Fibroblast of the aortic adventitia (primary cell): ENCODE measurements at regions not wholly inside any gene's neighbourhood (a gene's known extent, or its start where the extent isn't known, plus 50 kb on each side); places are given as distances from the start of the nearest gene placed in this dataset.

Source experiments
- DNase-seq: peaks from one replicate; pipeline ENCODE4 v3.0.0-alpha.2; 2010; ENCODE audit warnings: low read depth
- H3K4me3 ChIP-seq: 2 replicates; pipeline ENCODE4 v1.5.1; 2011; ENCODE audit warnings: low read depth, mild to moderate bottlenecking, control low read depth, low read length, moderate library complexity
- TF ChIP-seq, protein P1 (sequence below): IDR thresholded peaks from 2 replicates; pipeline ENCODE4 v1.5.1; 2011; ENCODE audit warnings: mild to moderate bottlenecking, low read length, control low read depth, inconsistent platforms; ENCODE audit not compliant: insufficient read depth

DNA sequence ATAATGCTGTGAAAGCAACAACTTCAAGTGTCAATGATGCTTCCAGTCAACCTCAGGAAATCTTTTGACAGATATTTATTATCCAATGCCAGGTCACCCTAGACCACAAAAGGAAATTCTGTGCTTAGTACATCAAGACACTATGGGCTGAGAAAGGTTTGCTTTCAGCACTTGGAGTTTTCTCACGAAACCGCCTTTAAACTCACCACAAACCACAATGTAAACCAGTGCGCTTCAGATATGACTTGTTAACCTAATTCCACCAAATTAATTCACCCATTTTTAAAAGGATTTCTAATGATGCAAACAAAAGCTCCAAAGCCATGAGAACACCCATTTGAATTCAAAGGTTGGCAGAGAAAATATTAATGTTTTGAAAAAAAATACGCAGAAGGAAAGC, 292.9 kb upstream of the NR2F2 start:
- DNase-seq: no peak
- no peak overlapping the region for H3K4me3 ChIP-seq
- TF ChIP-seq, protein P1, sequence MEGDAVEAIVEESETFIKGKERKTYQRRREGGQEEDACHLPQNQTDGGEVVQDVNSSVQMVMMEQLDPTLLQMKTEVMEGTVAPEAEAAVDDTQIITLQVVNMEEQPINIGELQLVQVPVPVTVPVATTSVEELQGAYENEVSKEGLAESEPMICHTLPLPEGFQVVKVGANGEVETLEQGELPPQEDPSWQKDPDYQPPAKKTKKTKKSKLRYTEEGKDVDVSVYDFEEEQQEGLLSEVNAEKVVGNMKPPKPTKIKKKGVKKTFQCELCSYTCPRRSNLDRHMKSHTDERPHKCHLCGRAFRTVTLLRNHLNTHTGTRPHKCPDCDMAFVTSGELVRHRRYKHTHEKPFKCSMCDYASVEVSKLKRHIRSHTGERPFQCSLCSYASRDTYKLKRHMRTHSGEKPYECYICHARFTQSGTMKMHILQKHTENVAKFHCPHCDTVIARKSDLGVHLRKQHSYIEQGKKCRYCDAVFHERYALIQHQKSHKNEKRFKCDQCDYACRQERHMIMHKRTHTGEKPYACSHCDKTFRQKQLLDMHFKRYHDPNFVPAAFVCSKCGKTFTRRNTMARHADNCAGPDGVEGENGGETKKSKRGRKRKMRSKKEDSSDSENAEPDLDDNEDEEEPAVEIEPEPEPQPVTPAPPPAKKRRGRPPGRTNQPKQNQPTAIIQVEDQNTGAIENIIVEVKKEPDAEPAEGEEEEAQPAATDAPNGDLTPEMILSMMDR: no peak

DNA sequence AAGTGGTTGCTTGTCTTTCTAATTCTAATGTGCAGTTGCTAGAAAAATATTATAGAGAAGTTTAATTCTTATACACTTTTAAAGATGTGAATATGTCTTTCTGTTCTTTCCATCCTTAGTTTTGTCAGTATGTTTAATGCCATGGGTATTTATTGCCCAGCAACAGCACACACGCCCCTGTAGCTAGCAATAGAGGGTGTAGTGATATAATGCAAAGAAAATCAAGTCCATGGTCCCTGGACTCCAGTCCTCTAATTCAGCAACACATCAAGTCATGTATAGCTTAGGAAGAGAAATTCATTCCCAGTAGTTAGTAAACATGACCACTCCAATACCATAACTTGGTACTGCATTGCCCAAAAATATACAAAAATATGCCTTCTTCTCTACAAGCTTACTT, 292.4 kb upstream of the NR2F2 start:
- TF ChIP-seq, protein P1: no peak

DNA sequence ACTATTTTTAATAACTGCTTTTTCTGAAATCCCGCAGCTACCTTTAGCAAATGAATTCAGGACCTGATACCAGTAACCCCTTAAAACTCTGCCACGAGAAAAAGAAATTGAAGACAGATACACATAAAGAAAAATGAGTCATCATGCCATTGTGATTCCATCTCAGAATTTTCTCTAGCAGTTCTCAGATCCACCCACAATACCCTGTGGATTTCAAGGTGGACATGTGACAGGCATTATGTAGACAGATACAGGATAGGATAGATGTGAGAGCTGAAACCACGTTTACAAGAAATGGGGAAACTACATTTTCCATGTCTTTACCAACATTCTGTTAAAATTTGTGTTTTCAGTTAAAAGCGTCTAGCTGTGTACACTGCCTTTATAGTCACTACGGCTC, 291.9 kb upstream of the NR2F2 start:
- TF ChIP-seq, protein P1: no peak

More for the DNA sequence above, 292.4 kb upstream of the NR2F2 start:
- no peak overlapping the region for H3K4me3 ChIP-seq
- DNase-seq: no peak

DNA sequence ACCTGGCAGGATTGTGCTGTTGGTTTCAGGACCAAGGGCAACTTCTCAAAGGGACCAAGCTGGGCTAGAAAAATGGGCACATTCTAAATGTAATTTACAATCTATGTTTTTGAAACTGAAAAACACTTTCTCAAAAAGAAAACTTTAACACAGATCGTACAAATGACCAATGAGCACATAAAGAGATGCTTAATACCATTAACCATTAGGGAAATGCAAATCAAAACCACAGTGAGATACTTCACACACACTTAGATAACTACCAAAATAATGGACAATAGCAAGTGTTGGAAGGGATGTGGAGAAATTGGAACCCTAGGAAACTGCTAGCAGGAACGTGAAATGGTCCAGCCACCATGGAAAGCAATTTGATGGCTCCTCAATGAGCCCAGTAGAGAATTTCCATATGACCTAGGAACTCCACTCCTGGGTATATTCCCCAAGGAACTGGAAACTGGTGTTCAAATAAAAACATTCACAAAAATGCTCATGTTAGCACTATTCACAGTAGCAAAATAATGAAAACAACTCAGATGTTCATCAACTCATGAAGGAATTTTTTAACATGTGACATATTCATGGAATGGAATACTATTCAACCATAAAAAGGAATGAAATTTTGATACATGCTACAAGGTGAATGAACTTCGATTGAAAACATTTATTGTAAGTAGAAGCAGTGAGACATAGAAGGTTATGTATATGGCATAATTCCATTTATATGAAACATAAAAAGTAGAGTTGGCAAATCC, 288.3 kb upstream of the NR2F2 start:
- H3K4me3 ChIP-seq: no peak overlapping the region
- DNase-seq: no peak
- TF ChIP-seq, protein P1: no peak

More for the DNA sequence above, 291.9 kb upstream of the NR2F2 start:
- peak; percentile 2 for DNase-seq
- no peak overlapping the region for H3K4me3 ChIP-seq

DNA sequence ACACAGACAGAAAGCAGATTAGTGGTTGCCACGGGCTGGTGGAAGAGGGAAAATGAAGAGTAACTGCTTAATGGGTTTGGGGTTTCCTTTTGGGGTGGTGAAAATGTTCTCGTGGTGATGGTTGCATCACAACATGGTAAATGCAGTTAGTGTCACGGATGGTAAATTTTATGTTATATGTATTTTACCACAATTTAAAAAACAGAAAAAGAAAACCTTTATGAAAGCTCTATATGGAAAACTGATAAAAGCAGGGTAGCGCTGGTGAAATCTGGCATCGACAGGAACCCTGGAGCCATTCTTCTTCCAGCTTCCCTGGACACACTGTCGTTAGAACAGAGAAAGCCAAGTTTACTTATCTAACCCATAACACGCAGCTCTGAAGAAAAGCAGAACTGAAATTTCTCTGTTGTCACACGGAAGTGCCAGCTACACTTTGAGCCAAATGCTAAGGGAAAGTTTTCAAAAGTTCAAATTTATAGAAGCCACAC, 287.7 kb upstream of the NR2F2 start:
- H3K4me3 ChIP-seq: no peak overlapping the region
- DNase-seq: peak; percentile 68
- TF ChIP-seq, protein P1: no peak

DNA sequence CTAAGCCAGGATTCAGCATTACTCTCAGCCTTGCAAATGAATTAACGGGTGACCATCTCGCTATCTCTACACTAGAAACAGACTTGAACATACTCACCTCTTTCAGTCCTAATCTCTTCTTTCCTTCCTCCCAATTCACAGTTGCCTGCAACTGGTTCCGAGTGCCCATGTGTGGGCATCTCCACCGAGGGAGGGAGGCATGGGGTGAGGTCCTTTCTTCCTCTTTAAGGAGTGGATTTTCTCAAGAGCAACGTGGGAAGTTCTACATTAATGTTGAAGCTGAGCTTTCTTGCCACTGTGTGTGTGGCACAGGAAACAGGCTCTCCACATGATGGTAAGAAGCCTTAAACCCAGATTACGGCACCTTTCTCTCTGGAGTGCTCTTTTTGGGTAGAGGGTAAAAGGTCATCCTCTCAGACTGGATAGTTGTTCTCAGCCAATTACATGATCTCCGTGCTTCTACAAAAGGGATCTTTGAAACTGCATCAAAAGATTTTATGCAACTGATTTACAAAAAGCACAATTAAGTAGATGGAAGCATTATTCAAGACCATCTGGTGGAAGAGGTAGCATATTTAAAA, 286.8 kb upstream of the NR2F2 start:
- DNase-seq: no peak
- TF ChIP-seq, protein P1: no peak
- H3K4me3 ChIP-seq: no peak overlapping the region
